GM21381 (cell line): ENCODE measurements at regions not wholly inside any gene's neighbourhood (a gene's known extent, or its start where the extent isn't known, plus 50 kb on each side); places are given as distances from the start of the nearest gene placed in this dataset.

Source experiments
- ATAC-seq: cut with Tn5 transposase; IDR thresholded peaks from one replicate; pipeline ENCODE4 v1.9.1; 2021; ENCODE audit warnings: mild to moderate bottlenecking, moderate library complexity; ENCODE audit not compliant: unreplicated experiment

DNA sequence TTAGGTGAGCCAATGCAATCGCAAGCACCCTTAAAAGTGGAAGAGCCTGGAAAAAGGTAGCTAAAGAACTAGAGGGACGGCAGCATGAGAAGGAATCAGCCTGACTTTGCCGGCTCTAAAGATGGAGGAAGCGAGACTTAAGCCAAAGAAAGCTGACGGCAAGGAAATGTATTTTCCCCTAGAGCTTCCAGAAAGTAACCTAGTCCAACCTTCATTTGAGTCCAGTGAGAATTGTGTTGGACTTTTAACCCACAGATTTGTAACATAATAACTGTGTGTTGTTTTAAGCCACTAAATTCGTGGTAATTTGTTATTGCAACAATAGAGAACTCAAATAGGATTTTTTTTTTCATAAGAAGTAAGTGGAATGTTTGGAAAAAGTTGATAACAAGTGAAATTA is 212.7 kb upstream of the C1QTNF7 start:
- ATAC-seq: no peak

DNA sequence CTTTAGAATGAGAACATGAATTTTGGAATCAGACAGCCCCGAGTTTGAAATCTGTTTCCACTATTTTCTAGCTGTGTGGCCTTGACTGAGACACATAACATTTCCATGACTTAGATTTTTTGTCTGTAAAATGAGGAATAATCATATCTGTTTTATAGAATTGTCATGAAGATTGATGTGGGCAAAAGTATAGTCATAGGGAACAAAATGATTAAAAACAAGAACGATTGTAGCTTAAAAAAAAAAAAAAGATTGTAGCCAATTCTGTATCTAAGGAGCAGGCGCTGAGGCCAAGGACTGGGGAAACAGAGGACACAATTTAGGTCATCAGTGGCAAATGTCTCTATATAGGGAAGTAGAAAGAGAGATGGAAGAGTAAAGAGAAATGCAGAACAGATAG is 201.6 kb upstream of the C1QTNF7 start:
- no peak for ATAC-seq

DNA sequence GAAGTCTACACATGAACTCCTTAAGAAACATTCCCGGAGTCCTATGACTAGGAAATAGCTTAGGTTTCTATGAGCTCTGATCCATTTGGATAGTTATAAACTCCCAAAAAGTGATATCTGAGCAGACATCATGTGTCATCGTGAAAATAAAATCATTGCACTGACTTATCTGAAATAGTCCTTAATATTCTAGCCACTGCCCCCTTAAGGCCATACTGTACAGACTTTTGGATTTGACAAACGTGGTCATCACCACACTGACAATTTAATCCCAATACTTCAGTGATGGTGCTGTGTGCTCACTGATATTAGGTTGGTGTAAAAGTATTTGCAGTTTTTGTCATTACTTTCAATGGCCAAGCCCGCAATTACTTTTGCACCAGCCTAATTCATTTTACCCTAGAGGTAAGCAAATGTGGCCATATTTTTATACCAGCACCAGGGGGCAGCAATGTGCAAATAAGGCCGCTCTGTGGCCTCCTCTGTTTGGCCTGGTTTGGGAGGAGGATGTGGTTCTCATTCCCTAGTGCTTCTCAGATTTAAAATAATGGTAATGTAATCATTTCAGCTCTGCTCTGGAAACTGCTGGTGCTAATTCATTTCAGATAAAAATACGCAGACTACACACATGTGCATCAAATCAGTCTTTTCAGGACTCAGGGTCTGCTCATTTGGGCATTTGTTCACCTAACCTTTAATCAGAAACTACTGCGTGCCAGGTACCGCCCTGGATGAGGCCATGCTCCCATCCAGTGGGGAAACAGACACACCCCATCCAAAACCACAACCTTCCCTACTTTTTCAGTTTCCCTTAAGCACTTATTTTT is 196.4 kb upstream of the C1QTNF7 start:
- peak; percentile 73 for ATAC-seq

DNA sequence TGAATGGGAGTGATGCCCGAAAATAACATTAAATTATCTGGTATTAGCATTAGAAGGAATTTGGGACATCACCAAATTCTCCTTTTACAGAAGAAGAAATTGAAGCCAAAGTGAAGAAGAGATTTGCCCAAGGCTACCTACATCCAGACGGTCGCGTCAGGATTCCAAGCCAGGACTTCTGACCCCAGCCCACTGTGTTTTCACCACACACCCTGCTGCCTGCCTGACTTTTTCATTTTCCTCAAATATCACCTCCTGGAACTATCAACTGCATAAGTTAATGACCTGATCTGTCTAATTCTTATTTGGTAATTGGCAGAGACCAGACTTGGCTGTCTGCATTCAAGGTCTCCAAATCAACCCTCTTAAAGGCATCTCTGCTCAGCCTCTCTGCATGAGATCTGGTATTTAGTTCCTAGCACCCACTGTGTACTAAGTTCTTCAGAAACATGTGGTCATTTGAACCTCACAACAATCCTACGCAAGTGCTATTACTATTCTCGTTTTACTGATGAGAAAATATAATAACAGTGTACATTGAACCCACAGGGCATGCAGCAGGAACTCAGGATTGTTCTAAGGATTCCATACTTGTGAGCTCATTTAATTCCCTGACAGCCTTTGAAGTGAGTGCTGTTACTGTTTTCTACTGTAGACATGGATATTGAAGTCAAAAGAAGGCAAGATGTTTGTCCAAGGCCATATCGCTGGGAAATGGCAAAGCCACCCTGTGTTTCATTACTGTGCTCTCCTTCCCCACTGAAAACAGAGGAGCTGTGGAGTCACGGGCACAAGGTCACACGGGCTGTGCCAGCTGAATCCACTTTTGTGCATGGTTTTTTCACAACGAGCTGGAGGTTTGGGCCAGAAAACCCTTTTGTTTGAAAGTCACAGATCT is 195.2 kb upstream of the C1QTNF7 start:
- no peak for ATAC-seq

DNA sequence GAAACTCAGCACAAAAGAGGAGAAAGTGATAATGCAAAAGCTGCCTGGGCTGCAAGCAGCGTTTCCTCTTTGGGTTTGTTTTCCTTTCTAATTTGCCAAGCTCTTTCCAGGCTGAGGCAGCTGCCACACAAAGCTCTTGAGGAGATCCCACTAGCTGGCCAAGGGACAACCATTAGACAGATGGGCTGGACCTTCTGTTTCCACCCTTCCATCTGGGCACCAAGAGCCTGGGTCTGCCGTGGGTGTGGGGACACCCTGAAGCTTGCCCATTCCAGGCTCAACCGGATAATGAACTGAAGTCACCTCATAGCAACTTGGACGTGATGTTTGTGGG is 194.6 kb upstream of the C1QTNF7 start:
- no peak for ATAC-seq

DNA sequence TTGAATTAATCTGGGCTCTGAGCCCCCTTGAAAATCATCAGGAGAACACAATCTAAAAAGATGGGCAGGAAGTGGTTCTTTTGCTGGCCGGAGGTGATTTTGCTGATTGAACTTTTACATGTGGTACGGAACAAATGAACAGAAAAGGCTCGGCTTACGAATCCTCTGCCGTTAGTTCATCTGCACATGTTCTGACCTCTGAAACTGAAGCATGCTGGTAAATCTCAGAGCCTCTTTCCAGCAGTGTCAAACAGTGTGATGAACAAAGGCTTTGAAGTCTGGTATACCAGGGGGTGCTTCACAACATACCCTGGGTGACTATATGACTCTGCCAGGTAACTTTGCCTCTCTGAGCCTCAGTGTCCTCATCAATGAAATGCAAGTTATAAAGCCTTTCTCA is 194.2 kb upstream of the C1QTNF7 start:
- ATAC-seq: no peak

DNA sequence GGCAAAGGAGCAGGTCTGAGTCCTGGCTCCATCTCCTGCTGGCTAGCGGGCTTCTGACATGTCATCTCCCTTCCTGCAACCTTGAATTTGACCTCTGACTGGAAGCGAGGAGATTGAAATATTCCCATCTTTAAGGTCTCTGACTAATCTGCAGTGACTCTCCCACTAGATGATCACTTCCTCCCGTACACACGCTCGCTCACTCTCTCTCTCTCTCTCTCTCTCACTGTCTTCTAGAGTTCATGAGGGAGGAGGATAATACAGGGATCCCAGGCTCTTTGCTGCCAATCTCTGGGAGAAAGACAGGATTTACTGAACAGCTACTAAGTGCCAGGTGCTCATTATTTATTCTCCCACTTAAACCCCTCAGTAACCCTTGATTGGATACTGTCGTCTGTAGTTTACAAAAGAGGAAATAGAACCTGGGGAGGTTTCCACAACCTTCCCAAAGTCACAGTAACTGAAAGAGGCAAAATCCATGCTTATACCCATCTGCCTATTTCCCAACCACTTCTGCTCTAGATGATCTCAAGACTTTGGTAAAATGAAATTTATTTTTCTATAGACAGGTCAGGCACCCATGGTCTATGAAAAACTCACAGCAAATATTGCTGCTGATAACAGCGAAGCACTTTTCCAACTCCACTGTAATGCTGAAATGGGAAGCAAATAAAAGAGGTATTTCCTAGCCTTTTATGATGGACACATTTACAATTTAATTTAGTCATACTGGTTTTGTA is 193.5 kb upstream of the C1QTNF7 start:
- ATAC-seq: no peak

DNA sequence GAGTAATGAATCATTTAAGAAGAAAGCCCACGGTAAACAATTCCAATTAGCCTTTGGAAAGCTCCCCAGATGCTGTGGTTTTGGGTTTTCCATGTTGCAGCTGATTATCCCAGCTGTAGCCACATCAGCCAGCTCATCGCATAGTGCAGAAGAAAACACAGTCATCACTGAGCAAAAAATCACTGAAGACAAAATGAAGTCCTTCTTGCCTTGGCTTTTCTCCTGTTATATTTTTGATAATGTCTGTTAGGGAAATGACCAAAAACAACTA is 193.0 kb upstream of the C1QTNF7 start:
- ATAC-seq: no peak

DNA sequence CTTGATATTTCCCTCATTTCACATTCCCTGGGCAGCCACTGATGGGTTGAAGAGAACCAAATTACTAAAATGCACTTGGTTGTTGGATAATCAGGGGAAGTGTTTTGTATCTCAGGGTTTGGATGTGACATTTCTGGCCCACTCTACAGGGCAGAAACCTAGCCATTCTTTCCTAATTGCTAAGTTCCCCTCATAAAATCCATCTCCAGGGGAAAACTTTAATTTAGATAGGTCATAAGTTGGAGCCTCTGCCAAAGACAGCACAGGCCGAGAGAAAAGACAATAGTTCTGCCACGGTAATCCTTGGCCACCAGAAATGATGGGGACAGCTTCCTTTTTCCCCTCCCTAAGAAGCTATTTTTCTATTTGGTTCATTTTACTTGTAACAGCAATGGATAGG is 192.7 kb upstream of the C1QTNF7 start:
- ATAC-seq: no peak

DNA sequence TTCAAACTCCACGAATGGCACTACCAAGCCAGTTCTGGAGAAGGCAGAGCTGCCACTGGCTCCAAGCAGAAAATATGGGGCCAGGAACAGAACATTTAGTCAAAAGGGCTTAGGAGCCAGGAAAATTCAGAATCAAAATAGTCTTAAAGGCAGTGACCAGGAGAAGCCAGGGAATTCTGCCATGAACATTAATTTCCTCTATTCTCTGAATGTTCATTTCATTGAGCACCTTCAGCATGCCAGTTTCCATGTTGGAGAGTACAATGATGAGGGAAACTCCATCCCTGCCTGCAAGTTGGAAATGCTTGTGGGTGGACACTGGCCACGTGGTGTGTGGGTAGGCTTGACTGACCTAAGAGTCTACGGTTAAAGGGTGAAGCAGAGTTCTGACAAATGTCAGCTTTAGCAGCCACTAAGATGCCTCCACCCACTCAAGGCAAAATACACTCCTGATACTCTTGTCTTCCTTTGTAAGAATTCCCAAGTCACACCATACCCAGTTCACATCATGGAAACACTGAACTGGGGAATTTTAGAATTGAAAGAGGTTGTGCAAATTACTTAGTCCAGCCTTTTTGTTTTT is 190.1 kb upstream of the C1QTNF7 start:
- no peak for ATAC-seq

DNA sequence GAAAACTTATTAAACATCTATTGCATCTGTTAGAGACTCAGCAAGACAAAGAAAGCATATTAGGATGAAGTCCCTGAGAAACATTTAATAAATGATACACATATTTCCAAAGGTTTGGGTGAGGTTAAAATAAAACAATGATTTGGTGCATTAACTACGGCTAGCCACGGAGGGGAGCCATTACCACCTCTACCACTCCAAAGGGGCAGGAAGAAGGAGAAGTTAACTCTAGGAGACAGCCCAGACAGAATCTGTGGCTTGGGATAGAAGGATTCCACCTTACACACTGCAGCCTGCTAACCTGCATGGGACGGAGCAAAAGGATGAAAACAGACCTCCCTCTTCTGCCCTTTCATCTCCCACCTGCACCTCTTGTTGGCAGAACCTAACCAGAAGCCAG is 189.1 kb upstream of the C1QTNF7 start:
- ATAC-seq: peak; percentile 68

DNA sequence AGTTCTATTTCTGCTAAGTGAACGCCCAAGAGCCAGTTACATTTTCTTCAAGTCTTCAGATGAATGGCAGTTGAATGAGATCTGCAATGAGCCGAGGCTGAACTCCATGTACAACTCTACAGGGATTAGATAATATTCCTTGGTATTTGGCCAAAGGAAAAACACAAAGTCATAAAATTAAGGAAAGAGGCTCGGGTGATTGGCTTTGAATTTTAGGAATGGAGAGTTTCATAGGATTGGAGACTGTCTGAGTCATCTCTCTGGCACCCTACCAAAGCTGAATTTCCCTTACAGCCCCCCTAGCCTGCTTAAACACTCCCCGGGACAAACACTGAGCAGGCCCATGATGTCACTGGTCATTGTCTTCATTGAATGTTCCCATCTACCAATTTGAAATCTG is 188.0 kb upstream of the C1QTNF7 start:
- no peak for ATAC-seq

DNA sequence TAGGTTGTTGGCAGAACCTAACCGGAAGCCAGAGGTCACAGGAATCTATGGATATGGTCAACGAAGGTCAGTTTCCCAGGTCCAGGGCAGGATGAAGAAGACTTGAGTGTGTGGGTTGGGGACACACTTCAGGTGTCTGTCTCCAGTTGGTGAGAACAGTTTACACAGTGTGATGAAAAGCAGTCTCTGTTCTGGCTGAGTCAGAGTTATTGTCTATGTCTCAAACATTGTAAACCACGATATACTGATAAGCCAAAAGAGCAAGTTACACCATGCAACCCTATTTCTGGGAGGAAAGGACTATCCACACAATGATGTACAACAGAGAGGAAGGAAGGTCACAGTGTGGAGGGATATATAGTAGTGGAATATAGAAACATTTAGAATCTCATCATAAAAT is 187.1 kb upstream of the C1QTNF7 start:
- ATAC-seq: no peak

DNA sequence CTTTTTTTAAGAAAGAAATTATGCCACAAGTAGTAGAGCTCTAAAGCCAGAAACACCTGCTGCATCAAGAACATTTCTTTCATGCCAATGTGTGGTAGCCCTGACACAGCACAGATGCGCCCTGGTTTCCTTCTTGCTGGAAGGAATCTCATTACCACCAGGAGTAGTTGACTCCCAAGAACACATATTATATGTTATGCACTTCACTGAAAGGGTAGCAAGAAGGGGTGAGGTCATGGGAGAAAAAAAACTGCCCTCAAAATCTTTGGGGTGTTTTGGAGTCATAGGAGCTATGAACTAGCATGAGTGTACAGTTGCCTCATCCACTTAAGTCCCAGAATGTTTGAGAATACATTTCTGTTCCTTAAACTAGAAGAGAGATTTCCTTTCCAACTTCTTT is 185.8 kb upstream of the C1QTNF7 start:
- no peak for ATAC-seq

DNA sequence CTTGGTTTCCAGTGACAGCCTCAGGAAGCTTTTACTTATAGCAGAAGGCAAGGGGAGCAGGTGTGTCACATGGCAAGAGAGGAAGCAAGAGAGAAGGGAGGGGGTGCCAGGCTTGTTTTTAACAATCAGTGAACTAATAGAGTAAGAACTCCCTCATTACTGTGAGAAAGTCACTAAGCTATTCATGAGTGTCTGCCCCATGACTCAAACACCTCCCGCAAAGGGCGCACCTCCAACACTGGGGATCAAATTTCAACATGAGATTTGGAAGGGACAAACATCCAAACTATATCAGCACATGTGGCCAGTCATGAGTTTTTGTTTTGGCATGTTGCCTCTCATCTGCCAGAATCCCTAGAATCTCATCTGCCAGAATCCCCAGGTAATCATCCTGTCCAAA is 183.5 kb upstream of the C1QTNF7 start:
- no peak for ATAC-seq

DNA sequence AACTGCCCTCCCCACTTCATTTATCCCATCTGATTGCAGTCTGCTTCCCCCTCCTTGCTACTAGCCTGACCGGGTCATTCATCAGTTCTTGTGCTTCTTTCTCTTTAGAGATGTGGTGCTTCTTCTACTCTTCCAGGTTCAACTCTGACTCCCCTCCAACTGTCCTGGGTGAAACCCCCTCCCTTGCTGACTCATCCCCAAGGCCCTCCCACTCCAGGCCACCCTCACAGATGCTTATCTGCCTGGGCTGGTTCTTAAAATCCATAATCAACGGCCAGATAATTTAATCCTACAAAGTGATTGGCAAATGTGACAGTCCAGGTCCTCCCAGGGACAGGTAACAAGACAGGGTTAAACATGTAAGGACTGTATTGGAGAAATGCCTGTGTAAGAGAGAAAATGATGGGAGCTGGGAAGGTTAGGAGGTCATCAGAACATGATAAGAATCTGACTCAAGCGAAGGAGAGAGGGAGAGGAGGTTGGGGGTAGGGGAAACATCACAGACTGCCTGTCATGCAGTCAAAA is 182.8 kb upstream of the C1QTNF7 start:
- ATAC-seq: no peak

DNA sequence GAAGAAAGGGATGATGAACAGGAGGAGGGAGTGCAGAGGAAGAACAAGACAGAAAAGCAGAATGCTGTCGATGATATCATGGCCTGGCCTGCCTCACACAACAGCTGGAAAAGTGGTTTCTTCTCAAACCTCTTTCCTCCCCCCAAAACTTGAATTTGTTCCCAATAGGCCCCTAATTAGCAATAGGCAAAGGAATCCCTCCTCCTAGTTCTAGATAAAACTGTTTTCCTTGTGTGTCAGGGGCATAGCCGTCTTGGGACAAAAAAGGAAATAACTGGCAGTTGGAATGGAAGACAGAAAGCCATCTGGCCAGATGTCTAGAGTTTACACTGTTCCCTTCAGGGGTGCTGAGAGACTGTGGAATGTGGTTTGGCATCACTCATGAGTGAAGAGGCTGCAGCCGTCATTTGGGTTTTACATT is 177.8 kb upstream of the C1QTNF7 start:
- ATAC-seq: no peak

DNA sequence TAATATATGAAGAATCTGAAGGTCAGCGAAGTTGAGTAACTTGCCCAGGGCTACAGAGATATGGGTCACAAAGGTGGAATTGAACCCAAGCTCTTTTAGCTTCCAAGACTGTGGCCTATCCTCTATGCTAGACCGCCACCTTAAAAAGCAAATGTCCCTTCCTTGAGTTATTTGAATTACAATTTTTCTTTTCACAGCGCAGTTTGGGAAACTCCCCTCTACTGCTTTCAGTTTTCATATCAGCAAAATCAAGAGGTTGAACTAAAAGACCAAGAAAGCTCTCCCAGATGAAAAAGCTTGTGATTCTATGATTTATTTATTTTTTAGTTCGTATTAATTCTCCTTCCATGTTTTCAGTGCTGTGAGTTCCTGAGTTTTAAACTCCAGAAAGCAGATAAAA is 174.5 kb upstream of the C1QTNF7 start:
- ATAC-seq: peak; percentile 65

DNA sequence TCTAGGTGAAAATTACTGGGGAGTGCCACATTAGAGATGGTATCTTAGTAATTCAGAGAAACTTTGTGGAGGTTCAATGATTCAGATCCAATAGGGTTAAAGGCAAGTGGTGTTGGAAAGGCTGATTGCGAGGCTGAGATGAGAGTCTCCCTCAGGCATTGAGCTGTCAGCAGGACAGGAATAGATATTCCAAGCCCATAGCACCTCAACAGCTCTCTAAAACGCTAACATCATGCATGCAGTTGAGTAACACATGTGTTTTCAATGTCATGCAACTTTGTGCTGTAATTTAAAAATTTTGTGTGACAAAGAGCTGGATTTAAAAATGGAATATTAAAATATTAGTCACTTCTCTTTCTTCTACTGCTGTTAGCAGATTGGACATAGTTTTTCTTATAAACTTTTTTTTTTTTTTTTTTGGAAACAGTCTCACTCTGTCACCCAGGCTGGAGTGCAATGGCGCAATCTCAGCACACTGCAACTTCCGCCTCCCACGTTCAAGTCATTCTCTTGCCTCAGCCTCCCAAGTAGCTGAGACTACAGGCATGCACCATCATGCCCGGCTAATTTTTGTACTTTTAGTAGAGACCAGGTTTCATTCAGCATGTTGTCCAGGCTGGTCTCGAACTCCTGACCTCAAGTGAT is 173.5 kb upstream of the C1QTNF7 start:
- ATAC-seq: no peak

DNA sequence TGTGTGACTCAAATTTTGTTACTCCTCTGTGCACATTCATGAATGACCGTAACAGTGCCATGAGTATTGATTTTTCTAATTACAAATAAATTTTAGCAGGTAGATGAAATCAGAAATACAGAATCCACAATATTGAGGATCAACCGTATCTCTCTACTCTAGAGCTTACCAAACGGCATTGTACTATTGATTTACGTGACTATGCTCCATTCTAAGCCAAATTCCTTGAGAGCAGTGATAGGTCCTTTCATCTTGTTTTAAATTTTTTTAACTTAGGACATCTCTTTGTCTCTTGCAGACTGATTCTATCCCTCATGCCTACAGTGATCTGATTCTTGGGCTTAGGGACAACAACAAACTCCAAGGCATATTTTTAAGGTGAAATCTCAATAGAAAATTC is 172.3 kb upstream of the C1QTNF7 start:
- ATAC-seq: no peak

DNA sequence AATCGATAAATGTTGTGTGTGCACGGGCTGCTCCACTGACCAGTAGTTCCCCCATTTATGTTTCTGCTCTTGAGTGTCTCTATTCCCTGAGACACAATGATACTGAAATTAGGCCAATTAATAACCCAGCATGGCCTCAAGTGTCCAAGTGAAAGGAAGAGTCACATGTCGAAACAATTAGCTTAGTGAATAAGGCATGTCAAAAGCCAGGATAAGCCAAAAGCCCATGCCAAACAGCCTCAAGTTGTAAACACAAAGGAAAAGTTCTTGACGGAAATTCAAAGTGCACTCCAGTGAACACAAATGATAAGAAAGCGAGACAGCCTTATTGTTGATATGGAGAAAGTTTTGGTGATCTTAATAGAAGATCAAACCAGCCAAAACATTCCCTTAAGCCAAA is 167.1 kb upstream of the C1QTNF7 start:
- no peak for ATAC-seq
